Natural killer cell (primary cell): ENCODE measurements at regions not wholly inside any gene's neighbourhood (a gene's known extent, or its start where the extent isn't known, plus 50 kb on each side); places are given as distances from the start of the nearest gene placed in this dataset.

Experiments
- ATAC-seq, 3 donors: fragments of 150-1000 bp in 2 of 3; fragments of 200-7000 bp in 1 of 3; cut with Tn5 transposase; 1 replicate in 1 of 3; 2 replicates in 2 of 3; pipeline ENCODE4 v1.10.0; 2021; ENCODE audit warnings: mild to moderate bottlenecking in 2 of 3, moderate library complexity in 2 of 3
- DNase-seq, 2 donors: peaks; one replicate each; pipeline versions ENCODE4 v3.0.0 to v3.0.0-alpha.2; 2013 to 2021; ENCODE audit warnings: mixed read lengths in 1 of 2
- H3K27ac ChIP-seq: one replicate; pipeline ENCODE4 v1.5.1; 2013; ENCODE audit warnings: mild to moderate bottlenecking, low read length
- H3K27me3 ChIP-seq: one replicate; pipeline ENCODE4 v1.6.1; 2013; ENCODE audit warnings: low read length; ENCODE audit not compliant: control insufficient read depth, insufficient read depth
- H3K36me3 ChIP-seq: one replicate; pipeline ENCODE4 v1.6.1; 2013; ENCODE audit warnings: low read length; ENCODE audit not compliant: control insufficient read depth, insufficient read depth
- H3K4me1 ChIP-seq: one replicate; pipeline ENCODE4 v1.6.1; 2013; ENCODE audit warnings: low read length; ENCODE audit not compliant: control insufficient read depth, insufficient read depth
- H3K4me3 ChIP-seq: one replicate; pipeline ENCODE4 v1.5.1; 2013; ENCODE audit warnings: low read length
- H3K9me3 ChIP-seq: one replicate; pipeline ENCODE4 v1.6.1; 2013; ENCODE audit warnings: low read length; ENCODE audit not compliant: control insufficient read depth, insufficient read depth
- H3K27ac Mint-ChIP-seq, 2 donors: one replicate each; pipeline ENCODE4 v1.8.0; 2022; ENCODE audit warnings: mild to moderate bottlenecking in 2 of 2, mixed read lengths in 2 of 2, moderate library complexity in 1 of 2
- H3K27me3 Mint-ChIP-seq, 2 donors: one replicate each; pipeline ENCODE4 v1.8.0; 2022; ENCODE audit warnings: low read depth in 2 of 2, mixed read lengths in 2 of 2
- H3K36me3 Mint-ChIP-seq: one replicate; pipeline ENCODE4 v1.8.0; 2022; ENCODE audit warnings: mixed read lengths
- H3K4me1 Mint-ChIP-seq, 2 donors: one replicate each; pipeline ENCODE4 v1.8.0; 2022; ENCODE audit warnings: mixed read lengths in 2 of 2
- H3K4me3 Mint-ChIP-seq: one replicate; pipeline ENCODE4 v1.8.0; 2022; ENCODE audit warnings: mild to moderate bottlenecking, moderate library complexity, mixed read lengths
- H3K9me3 Mint-ChIP-seq, 2 donors: one replicate each; pipeline ENCODE4 v1.8.0; 2022; ENCODE audit warnings: mixed read lengths in 2 of 2
- WGBS: methylation state at CpG from one replicate; pipeline ENCODE4 v1.1.7; 2013; ENCODE audit warnings: missing lambda C conversion rate; ENCODE audit not compliant: insufficient coverage; 5-methylcytosine and 5-hydroxymethylcytosine counted together
- intact Hi-C: fragments of 100-400 bp; cut with micrococcal nuclease; formaldehyde crosslinking; loops from one replicate; pipeline ENCODE4 v1.14.2; 2022
- TF ChIP-seq, protein P1 (sequence below): fragments of 200-600 bp; IDR thresholded peaks from one replicate; pipeline ENCODE4 v1.8.0; 2022; ENCODE audit warnings: antibody characterized with exemption

DNA sequence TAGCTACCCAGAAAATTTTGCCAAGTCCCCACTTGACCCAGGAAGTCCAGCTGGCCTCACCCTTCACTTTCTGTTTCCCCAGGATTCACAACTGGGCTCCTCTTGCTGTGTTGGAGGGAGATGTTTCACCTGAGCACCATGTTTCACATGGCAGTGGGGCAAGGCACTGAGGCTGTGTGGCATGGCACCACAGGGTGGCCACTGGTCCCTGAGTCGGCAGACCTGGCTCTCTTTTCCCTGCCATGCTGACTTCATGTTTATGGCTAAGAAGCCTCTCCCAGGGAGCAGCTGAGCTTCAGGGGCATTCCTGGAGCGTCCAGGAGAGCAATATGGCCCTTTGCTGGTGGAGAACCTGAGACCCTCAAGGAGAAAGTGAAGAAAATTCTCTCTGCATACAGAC, 266.9 kb downstream of the RPS24 start:
- Mint-ChIP-seq H3K36me3 (no peaks in the 10 kb centered on the region), H3K27me3 (peaks cover 0 to 2% of the 10 kb centered on the region in 2 donors), H3K4me3 (no peak overlapping the region), H3K4me1 (peaks cover 10 to 23% of the 10 kb centered on the region in 2 donors), H3K27ac (no peak overlapping the region), H3K9me3 (no peaks in the 10 kb centered on the region)
- Histone ChIP-seq H3K4me1 (peaks cover 30% of the 10 kb centered on the region), H3K36me3 (no peaks in the 10 kb centered on the region), H3K9me3 (no peaks in the 10 kb centered on the region), H3K27ac (no peak overlapping the region), H3K27me3 (no peaks in the 10 kb centered on the region), H3K4me3 (no peak overlapping the region)
- DNase-seq = no peak
- WGBS = 100% methylated on average over 2 of the region's 2 CpGs
- intact Hi-C loops = loop anchor here (5.0 kb wide), 1 partner anchor 1147 kb away; the partner anchor contains the start of gene ZCCHC24
- TF ChIP-seq, protein P1, sequence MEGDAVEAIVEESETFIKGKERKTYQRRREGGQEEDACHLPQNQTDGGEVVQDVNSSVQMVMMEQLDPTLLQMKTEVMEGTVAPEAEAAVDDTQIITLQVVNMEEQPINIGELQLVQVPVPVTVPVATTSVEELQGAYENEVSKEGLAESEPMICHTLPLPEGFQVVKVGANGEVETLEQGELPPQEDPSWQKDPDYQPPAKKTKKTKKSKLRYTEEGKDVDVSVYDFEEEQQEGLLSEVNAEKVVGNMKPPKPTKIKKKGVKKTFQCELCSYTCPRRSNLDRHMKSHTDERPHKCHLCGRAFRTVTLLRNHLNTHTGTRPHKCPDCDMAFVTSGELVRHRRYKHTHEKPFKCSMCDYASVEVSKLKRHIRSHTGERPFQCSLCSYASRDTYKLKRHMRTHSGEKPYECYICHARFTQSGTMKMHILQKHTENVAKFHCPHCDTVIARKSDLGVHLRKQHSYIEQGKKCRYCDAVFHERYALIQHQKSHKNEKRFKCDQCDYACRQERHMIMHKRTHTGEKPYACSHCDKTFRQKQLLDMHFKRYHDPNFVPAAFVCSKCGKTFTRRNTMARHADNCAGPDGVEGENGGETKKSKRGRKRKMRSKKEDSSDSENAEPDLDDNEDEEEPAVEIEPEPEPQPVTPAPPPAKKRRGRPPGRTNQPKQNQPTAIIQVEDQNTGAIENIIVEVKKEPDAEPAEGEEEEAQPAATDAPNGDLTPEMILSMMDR = no peak
- no peak for ATAC-seq

DNA sequence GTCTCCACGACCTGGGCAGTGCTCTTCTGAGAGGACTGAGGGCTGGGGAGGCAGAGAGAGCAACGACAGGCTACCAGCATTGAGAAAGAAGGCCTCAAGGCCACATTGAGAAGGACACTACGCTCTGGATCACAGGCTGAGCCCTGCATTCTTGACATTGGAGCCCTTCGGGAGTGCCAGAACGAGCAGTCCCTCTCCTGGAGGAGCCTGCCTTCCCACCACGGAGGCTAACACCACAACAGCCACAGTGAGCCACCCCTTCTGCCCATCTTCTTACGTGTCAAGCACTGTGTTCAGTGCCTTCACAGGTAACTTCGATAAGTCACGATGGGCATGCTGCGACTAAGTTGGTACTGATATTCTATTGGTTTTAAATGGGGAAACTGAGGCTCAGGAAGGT, 267.8 kb downstream of the RPS24 start:
- Histone ChIP-seq H3K36me3 (no peaks in the 10 kb centered on the region), H3K4me1 (peaks cover 30% of the 10 kb centered on the region), H3K27ac (no peak overlapping the region), H3K27me3 (no peaks in the 10 kb centered on the region), H3K9me3 (no peaks in the 10 kb centered on the region), H3K4me3 (no peak overlapping the region)
- Mint-ChIP-seq H3K4me1 (peaks cover 10 to 23% of the 10 kb centered on the region in 2 donors), H3K27me3 (peaks cover 7 to 8% of the 10 kb centered on the region in 2 donors), H3K27ac (peak overlapping the region in 1 of 2 donors; percentile 14), H3K9me3 (no peaks in the 10 kb centered on the region), H3K4me3 (no peak overlapping the region), H3K36me3 (no peaks in the 10 kb centered on the region)
- TF ChIP-seq, protein P1 = no peak
- DNase-seq = peak in 1 of 2 donors; percentile 6
- 92% methylated on average over 10 of the region's 10 CpGs for WGBS
- ATAC-seq = no peak
- intact Hi-C loops = loop anchor here (5.0 kb wide), 1 partner anchor 1146 kb away; the partner anchor contains the start of gene ZCCHC24

DNA sequence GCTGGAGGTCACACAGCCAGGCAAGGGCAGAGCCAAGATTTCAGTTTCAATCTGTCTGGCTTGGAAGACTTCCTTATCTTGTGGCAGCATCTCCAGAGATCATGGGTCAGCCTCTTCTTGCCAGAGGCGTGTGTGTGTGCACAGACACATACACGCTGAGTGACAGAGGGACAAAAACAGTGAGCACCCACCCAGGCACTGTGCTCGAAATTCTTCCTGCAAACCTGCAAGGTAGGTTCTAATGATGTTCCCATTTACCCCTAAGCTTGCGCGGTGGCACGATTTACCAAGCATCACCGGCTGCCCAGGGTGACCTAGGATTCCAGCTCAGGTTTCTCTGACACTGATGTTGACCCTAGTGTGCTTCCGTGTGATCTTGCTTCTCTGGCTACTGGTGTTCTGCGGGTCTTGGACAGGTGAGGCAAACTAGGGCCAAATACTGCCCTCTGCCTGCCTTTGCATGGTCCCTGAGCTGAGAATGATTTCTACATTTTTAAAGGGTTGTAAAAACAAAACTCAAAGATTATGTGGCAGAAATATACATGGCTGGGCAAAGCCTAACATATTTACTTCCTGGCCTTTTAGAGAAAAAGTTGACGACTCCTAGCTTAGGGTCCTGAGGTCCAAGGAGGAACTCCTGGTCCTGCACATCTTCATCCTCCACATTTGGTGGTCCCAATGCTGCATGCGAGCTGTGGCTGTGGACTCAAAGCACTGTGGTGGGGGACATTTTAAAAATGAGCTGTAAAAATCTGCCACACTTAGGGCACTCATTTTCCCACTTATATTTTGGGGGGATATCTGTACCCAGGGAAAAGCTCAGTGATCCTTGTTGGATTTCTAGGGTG, 268.5 kb downstream of the RPS24 start:
- Histone ChIP-seq H3K4me1 (peaks cover 30% of the 10 kb centered on the region), H3K4me3 (peak overlapping the region; percentile 64), H3K9me3 (no peaks in the 10 kb centered on the region), H3K36me3 (no peaks in the 10 kb centered on the region), H3K27me3 (no peaks in the 10 kb centered on the region), H3K27ac (peak overlapping the region; percentile 89)
- Mint-ChIP-seq H3K4me1 (peaks cover 10 to 23% of the 10 kb centered on the region in 2 donors), H3K27ac (peak overlapping the region; percentile 92 to 98), H3K36me3 (no peaks in the 10 kb centered on the region), H3K27me3 (peaks cover 11 to 14% of the 10 kb centered on the region in 2 donors), H3K9me3 (no peaks in the 10 kb centered on the region), H3K4me3 (peak overlapping the region; percentile 87)
- WGBS = 85% methylated on average over 10 of the region's 11 CpGs
- DNase-seq (peak in 1 of 2 donors; percentile 11), ATAC-seq (no peak)
- TF ChIP-seq, protein P1 = no peak
- intact Hi-C loops = loop anchor here (2.0 to 5.0 kb wide), 2 partner anchors 269 to 1145 kb away; partner anchors contain the start of genes RPS24 and ZCCHC24
